ENCODE measurements at regions not wholly inside any gene's neighbourhood (a gene's known extent, or its start where the extent isn't known, plus 50 kb on each side); places are given as distances from the start of the nearest gene placed in this dataset.

- DNase-seq (ENCODE audit: low spot score) (no peak), ATAC-seq (no peak)
Measured at GRCh38 chr13:22040810-22041364, 370.0 kb downstream of the FGF9 start.

DNA sequence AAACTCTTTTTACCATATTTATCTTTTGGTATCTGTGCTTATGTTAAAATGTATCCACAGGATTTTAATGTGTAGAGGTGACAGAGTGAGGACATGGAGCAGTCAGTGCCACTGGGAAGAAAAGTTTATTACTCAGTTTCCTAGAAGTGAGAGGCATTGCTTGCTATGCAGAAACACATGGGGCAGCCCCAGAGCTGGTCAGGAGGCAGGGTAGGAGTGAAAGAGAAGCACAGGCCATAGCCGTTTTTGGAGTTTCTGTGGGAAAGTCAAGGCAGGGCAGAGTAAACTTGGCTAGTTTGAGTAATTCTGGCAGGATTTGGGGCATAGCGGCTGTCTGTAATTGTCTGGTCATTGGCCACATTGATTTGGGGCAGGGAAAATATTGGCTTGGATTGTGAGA lies 370.9 kb downstream of the FGF9 start:
- DNase-seq (ENCODE audit: low spot score) (no peak), ATAC-seq (no peak)

- DNase-seq (ENCODE audit: low spot score): no peak
- ATAC-seq: no peak
Measured at GRCh38 chr13:22047082-22047784, 376.4 kb downstream of the FGF9 start.

DNA sequence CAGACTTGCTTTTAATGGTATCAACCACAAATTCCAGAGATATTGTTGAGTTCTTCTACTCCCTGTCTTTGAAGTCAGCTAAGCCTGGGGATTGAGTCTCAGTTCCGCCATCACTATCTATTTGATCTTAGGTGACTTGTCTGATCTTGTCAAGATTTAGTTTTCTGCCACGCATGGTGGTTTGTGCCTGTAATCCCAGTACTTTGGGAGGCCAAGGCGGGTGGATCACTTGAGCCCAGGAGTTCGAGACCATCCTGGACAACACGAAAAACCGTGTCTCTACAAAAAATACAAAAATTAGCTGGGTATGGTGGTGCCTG lies 376.9 kb downstream of the FGF9 start:
- no peak for ATAC-seq
- no peak for DNase-seq (ENCODE audit: low spot score)

- ATAC-seq: no peak
- no peak for DNase-seq (ENCODE audit: low spot score)
Measured at GRCh38 chr13:22049384-22049783, 378.5 kb downstream of the FGF9 start.

- no peak for DNase-seq (ENCODE audit: low spot score)
- no peak for ATAC-seq
Measured at GRCh38 chr13:22050951-22051563, 380.2 kb downstream of the FGF9 start.

GRCh38 chr13:22053053-22053452 lies 382.2 kb downstream of the FGF9 start:
- ATAC-seq: no peak
- no peak for DNase-seq (ENCODE audit: low spot score)

DNA sequence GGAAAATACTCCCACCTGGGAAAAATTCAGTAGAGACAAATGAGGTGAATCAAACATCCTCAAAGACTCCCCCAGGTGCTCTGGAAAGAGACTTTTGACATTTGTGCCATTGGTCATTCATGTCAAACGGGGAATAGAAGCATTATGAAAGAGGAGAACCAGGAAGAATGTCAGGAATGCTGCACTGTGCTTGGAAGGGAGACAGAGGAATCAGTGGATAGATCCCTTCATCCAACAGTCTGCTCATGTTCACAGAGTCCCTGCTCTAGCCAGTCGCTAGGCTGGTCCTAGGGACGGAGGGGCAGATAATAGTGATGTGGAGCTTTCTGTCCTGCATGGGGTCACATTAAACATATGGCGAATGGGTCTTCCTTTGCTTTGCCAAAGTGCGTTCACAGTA lies 384.4 kb downstream of the FGF9 start:
- DNase-seq (ENCODE audit: low spot score): no peak

GRCh38 chr13:22060187-22060586 lies 389.3 kb downstream of the FGF9 start:
- DNase-seq (ENCODE audit: low spot score): no peak
- no peak for ATAC-seq

More for the DNA sequence above, 384.4 kb downstream of the FGF9 start:
- ATAC-seq: no peak

DNA sequence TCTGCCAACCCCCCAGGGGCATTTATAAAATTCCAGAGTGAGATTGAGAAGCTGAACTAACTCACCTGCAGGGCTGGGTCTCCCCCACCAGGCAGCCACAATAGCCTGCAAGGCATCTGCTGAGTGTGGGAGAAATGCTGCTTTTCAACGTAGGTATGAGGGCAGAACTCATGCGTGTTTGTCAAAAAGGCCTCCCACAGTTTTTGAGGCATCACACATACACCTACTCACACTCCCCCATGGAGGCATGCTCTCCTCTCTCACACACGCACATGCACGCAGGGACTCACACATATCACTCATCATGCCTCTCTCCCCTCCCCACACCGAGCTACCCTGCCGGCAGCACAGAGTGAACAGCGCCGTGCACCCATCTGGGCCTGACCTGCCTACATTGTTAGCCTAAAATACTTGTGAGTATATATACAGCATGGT lies 390.5 kb downstream of the FGF9 start:
- DNase-seq (ENCODE audit: low spot score) (no peak), ATAC-seq (no peak)

- no peak for DNase-seq (ENCODE audit: low spot score)
- ATAC-seq: no peak
Measured at GRCh38 chr13:22061806-22062391, 391.0 kb downstream of the FGF9 start.

DNA sequence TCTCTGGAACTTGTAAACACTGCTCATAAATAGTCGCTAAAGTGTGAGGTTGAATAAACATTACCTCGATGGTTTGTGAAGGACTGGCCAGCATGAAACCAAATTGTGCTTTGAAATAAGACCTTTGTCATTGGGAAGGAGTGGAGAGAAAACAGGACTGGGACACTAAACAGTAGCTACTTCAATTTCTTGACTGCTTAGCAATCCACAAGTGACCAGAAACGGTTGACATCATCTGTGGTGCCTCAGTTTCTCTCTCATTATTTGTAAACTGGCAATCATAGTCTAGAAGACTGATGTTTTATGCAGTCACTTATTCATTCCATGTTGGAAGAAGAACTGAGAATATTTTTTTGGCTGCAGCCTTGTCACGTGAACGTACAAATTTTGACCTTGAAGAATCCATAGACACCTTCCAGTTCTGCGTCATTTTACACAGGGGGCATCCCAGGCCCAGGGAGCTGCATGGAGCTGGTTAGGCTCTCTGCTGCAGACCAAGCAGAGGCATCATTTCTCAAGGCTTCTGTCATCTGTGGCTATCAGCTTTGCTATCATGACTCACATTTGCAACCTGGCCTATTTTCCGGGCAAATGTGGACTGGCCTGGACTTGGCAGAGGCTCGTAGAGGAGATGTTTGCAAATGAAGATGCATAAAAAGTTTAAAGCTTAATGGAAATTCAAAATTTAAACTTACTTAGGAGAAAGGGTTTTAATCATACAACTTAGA lies 391.8 kb downstream of the FGF9 start:
- DNase-seq (ENCODE audit: low spot score): no peak
- no peak for ATAC-seq

GRCh38 chr13:22063416-22064124 lies 392.7 kb downstream of the FGF9 start:
- DNase-seq (ENCODE audit: low spot score) (no peak), ATAC-seq (no peak)

DNA sequence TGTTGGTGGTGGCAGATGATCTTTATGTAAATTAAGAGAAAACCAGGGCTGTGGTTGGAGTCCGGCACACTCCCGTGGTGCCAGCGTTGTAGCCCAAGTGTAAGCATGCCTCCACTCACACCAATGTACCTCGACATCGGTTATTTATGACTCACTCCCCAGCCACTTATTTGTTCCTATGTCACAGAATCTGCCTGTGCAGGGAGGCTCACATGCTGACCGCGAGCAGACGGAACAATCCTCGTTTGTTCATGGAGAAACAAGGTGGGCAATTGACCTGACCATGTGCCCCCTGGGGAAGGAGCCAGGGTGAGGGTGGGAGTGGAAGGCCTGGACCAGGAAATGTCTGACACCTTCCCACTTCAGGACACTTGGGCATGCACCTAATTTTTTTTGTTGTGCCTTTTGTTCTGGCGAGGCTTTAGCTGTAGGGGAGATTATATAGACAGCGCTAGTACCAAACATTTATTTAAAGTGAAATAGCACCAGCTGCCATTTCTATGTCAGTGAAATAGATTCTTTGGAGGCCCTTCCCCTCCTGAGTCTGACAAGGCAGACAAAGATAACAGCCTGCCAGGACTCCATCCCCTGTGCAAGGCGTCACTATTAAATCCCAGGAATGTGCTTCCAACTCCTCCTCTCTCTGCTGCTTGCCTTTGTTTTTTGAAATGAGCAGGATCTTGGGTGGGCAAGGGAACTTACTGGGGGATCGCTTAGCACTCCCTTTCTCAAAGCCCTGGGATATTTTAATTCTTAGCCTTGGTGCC lies 394.2 kb downstream of the FGF9 start:
- no peak for DNase-seq (ENCODE audit: low spot score)
- no peak for ATAC-seq

DNA sequence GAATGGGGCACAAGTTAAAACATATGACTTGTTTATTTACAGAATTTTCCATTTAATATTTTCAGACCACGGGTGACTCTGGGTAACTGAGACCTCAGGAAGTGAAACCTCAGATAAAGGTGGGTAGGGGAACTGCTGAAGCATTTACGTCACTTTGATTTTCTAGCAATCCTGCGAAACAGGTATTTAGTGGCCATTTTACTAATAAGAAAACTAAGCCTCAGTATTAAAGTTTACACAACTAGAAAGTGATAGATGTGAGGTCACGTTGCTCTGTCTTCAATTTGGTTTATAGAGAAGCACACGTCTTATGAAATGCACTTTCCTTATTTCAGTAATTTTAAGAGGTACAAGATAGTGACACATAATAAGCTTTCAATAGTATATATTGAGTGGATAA lies 402.8 kb downstream of the FGF9 start:
- no peak for ATAC-seq

DNA sequence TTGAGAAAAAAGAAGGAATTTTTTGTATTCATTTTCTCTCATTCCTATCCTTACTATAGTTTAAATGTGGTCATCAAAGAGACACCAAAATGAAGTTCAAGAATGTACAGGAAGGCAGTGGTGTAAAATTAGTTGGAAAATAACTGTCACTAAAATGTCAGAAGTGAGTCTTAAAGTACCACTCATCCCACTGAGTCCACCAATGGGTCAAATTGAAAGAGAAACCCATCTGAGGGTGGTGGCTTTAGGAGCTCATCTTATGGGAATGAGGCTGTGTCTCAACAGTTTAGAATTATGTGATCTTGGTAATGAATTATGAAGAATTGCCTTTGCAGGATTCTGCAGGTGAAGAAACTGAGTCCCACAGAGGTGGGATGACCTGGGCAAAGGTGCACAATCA lies 403.5 kb downstream of the FGF9 start:
- ATAC-seq (no peak), DNase-seq (ENCODE audit: low spot score) (no peak)

More for the DNA sequence above, 402.8 kb downstream of the FGF9 start:
- no peak for DNase-seq (ENCODE audit: low spot score)

DNA sequence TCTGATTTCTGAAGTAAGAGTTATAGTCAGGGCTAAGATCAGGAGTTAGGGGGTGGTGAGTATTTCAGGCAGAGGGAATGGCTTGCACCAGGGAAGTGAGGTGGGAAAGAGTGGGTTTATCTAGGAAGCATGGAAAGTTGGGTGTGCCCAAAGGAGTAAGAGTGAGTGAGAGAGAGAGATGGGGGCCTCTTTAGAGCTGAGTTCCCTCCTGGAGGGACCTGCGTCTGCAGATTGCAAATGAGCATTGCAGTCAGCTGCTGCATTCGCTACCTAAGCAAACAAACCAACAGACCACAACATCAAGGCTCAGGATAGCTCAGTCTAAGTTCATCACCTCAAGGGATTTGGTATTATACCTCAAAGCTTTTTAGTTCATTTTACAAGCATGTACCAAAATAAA lies 405.8 kb downstream of the FGF9 start:
- ATAC-seq (no peak), DNase-seq (ENCODE audit: low spot score) (no peak)

DNA sequence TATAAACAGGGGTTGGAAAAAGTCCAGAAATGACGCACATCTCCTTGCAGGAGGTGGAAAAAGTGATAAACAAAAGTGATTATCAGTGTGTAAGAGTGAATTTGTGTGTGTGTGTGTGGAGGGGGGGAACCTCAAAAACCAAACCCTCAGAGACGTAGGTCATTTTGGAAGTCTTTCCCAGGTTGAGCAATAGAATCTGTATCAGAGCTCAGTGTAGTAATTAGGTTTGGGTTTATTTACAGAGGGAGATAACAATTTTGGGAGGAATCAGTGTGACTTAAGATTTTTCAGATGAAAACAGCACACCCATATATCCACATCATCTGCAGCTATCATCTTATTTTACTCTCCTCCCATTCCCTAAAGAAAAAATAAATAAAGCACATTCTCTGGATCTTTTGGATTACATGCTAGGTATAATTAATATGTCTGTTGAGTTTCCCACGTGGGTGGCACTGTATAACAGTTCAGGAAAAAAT lies 406.4 kb downstream of the FGF9 start:
- ATAC-seq (no peak), DNase-seq (ENCODE audit: low spot score) (no peak)

GRCh38 chr13:22077764-22078163 lies 406.9 kb downstream of the FGF9 start:
- DNase-seq (ENCODE audit: low spot score) (no peak), ATAC-seq (no peak)

DNA sequence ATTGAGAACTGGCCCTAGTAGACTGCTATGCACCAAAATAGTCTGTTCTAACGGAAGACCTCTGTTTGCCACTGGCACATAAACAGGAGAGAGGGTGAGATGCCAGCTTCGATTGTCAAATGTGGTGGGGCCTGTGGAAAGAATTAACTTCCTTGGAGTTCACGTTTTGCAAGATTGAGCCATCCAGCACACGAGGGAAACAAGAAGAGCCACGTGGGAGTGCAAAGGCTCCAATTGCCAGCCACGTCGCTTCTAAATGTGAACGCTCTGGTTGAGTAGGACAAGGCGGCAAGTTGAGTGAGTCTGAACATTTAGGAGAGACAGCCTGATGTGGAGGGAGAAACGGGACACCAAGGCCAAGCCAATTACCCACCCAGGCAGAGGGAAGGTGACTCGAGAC lies 409.1 kb downstream of the FGF9 start:
- ATAC-seq (no peak), DNase-seq (ENCODE audit: low spot score) (no peak)
